NCI-H446 (cell line): ENCODE measurements at regions not wholly inside any gene's neighbourhood (a gene's known extent, or its start where the extent isn't known, plus 50 kb on each side); places are given as distances from the start of the nearest gene placed in this dataset.

Source experiments
- DNase-seq, 2 experiments: peaks; one replicate each; lab custom pipeline; 2025; lab: John Stamatoyannopoulos, UW

DNA sequence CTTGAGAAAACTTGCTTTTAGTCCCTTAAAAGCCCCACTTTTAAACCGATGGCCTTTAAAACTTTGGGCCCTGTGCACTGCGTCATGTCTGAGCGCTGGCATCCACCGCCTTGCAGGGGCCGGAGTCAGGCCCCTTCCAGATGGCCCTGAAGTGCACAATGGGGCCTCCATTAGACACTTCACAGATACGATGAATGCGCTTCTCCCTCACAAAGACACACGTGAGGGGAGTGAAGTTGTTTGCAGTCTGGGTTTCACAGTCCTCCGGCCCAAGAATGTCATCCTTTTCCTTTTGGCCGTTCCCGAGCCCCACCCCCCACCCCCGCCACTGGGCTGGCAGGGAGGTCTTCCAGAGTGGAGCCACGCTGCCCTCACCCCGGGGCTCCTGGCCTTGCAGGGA lies 415.1 kb upstream of the SALL3 start:
- DNase-seq, result no peak

- no peak for DNase-seq
These were observed 414.4 kb upstream of the SALL3 start for GRCh38 chr18:78565240-78565639.

GRCh38 chr18:78566065-78566464 lies 413.6 kb upstream of the SALL3 start:
- DNase-seq, result no peak

GRCh38 chr18:78566720-78567119 lies 412.9 kb upstream of the SALL3 start:
- no peak for DNase-seq

- no peak for DNase-seq
These were observed 408.4 kb upstream of the SALL3 start for GRCh38 chr18:78571063-78571785.

DNA sequence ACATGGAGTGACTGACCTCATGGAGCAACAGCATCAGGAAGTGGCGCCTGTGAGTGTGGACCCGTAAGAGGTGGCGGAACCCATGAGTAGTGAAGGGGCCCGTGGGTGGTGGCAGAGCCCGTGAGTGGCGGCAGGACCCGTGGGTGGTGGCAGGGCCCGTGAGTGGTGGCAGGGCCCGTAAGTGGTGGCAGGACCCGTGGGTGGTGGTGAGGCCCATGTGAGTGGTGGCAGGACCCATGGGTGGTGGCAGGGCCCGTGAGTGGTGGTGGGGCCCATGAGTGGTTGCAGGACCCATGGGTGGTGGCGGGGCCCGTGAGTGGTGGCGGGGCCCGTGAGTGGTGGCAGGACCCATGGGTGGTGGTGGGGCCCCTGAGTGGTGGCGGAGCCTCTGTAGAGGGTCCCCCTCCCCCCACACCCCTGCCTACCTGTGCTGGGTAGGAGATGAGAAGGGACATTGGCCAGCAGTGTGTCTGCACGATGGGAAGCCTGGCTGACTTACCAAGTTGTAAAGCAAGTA lies 407.7 kb upstream of the SALL3 start:
- no peak for DNase-seq

DNA sequence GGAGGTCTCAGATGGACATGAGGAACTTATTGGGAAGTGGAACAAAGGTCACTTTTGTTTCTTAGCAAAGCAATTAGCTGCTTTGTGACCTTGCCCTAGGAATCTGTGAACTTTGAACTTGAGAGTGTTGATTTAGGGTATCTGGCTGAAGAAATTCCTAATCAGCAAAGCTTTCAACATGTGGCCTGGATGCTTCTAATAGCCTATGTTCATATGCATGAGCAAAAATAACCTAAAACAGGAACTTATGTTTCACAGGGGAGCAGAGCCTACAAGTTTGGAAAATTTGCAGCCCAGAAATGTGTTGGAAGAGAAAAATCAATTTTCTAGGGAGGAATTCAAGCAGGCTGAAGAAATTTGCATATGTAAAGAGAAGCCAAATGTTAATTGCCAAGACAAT lies 405.8 kb upstream of the SALL3 start:
- no peak for DNase-seq

DNA sequence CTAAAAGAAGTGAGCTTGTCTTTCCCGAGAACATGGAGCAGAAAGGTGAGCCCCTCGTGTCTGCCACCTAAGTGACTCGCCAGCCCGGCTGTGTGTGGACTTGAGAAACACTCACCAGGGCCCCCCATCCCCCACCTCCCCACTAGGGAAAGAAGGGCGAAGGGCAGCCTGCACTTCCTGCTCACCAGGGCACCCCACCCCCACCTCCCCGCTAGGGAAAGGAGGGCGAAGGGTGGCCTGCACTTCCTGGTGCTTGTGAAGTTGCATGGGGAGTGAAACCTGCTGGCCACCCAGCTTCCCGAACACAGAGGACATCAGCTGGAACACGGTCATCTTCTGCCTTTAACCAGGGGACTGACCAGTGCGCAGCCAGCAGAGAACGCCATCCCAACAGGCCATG lies 402.7 kb upstream of the SALL3 start:
- DNase-seq, result no peak

DNA sequence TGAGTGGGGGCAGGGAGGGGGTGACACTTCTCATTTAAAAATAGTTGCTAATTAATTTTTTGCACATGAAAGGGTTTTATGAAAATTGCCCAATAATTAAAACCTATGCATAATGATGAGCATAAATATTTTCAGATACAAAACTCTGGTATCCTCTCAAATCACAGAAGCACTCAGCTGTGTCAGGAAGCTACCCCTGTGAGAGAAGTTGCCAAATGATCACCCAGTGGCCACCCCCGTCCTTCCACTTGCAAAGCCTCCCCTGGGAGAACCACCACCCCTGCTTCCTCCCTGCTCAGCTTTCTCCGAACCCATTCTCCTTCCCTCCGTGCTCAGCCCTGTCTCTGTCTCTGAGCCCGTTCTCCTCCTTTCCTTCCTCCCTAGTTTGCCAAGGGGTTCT lies 400.2 kb upstream of the SALL3 start:
- no peak for DNase-seq

GRCh38 chr18:78579854-78580577 lies 399.6 kb upstream of the SALL3 start:
- no peak for DNase-seq

GRCh38 chr18:78580835-78581339 lies 398.7 kb upstream of the SALL3 start:
- DNase-seq, result no peak

- DNase-seq, result no peak
These were observed 397.4 kb upstream of the SALL3 start for GRCh38 chr18:78582181-78582709.

GRCh38 chr18:78582898-78583738 lies 396.5 kb upstream of the SALL3 start:
- no peak for DNase-seq

- DNase-seq, result no peak
These were observed 395.7 kb upstream of the SALL3 start for GRCh38 chr18:78583739-78584458.

- no peak for DNase-seq
These were observed 395.1 kb upstream of the SALL3 start for GRCh38 chr18:78584459-78585022.

DNA sequence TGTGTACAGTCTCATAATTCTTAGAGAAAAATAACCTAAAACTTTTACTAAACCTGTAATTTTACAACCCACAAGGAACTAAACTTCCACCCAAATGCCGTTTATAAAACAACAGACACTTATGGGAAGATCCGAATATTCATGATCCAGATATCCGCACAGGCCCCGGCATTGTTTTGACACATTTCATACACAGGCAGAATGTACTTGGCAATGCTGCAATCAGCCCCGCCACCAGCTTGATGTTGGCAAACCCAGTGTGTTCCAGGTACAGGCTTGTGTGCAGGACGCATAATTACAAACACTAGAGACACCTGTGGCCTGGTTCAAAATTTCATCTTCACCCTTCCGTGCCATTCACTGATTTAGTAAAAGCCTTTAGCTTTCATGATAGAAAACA lies 393.0 kb upstream of the SALL3 start:
- DNase-seq, result no peak

DNA sequence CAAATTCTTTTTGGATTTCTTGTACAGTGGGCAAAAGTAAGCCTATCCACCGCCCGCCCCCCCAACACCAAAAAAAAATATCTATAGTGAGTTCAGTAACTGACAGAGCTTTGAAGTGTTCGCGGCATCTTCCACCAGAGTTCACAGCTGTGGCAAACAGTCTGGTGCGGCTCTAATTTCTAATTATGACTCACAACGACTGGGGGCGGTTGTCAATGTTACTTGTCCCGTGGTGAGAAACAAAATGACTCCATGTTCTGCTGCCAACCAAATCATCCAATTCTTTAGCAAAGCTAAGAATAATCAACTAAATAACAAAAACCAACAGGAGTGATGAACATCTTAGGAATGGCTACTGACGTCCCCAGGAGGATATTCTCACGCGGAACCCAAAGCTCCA lies 392.5 kb upstream of the SALL3 start:
- DNase-seq, result no peak

DNA sequence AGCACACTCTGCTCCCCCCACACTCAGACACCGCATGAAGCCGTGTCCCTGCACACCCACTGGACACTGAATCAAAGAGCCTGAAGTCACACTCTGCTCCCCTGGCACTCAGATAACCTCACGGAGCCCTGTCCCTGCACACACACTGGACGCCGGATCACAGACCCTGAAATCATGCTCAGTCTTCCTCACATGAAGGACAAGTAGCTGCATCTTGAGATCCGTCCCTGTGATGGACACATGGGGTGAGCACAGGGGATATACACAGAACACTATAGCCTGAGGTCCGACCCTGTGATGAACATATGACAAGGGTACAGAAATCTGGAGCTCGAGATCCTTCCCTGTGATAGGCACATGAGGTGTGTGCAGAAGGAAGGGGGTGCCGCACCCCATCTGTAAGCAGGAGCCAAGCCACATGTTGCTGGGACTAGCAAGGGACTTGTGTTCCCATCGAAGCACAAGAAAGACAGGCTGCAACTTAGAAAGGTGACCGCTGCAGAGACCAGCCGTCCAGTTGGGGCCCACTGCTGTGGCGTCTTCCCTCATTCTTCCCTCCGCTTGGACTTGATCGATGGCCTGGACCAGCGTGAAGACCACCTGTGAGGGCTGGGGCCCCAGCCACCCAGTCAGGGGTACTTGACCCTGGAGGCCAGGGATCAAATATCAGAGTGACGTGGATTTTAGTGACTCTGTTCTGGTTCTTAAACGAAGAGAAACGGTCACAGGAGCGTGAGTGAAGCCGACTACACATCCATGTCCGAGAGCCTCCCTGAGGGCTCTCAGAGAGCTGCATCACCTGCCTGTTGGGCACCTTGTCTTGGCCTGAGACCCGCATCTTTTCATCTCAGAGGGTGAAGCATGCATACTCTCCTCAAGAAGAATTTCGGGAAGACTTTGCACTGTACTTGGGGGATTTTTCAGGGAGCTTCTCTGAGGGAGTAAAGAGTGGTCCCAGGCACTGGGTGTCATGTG lies 391.7 kb upstream of the SALL3 start:
- DNase-seq, result no peak

DNA sequence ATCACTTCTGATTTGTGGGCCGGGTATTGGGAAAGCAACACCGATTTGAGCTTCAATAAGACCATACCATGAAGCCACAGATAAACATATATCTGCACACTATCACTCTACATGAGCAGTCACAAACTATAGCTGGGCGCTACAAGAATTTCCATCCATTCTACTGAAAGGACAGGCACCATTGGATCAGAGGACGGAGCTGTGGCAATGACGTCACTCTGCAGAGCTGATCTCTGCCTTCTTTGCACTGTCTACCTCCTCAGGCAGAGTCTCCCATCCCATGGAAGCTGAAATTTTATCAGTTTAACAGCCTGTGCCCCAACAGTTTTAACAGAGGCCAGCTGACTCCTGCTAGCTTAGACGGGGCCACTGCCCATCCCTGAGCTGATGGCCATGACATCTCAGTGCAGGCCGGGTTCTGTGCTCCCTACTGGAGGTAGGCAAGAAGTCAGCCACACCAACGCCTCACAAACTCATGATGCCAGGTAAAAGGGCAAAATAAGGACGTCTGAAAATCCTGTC lies 389.6 kb upstream of the SALL3 start:
- no peak for DNase-seq

DNA sequence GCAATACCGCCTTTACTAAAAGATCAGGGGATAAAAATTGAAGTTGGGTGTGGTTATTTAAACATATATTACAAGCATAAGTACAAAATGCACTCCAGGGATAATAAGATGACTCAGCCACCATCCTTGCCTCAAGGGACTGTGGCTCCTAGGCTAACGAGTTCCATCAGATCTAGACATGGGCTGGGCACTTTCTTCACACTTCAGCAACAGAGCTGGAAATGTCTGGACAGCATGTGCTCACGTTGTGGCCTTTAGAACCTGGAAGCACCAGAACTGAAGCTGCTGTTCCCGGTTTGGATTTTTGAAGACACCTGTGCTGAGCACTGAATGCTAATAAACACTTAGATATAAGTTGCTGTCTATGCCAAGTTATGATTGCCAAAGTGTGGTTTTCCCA lies 384.2 kb upstream of the SALL3 start:
- DNase-seq, result no peak
